ENCODE measurements at regions not wholly inside any gene's neighbourhood (a gene's known extent, or its start where the extent isn't known, plus 50 kb on each side); places are given as distances from the start of the nearest gene placed in this dataset.

GRCh38 chr2:200137691-200138090, 168.8 kb upstream of the SPATS2L start:
- DNase-seq (ENCODE audit: low spot score) = no peak

- no peak for DNase-seq (ENCODE audit: low spot score)
Measured at GRCh38 chr2:200138391-200139124, 167.9 kb upstream of the SPATS2L start.

- no peak for DNase-seq (ENCODE audit: low spot score)
Measured at GRCh38 chr2:200144571-200144970, 161.9 kb upstream of the SPATS2L start.

GRCh38 chr2:200146501-200146900, 160.0 kb upstream of the SPATS2L start:
- no peak for DNase-seq (ENCODE audit: low spot score)

GRCh38 chr2:200147371-200147770, 159.1 kb upstream of the SPATS2L start:
- no peak for DNase-seq (ENCODE audit: low spot score)

GRCh38 chr2:200148366-200148765, 158.1 kb upstream of the SPATS2L start:
- no peak for DNase-seq (ENCODE audit: low spot score)

- no peak for DNase-seq (ENCODE audit: low spot score)
Measured at GRCh38 chr2:200150411-200151086, 155.9 kb upstream of the SPATS2L start.

- no peak for DNase-seq (ENCODE audit: low spot score)
Measured at GRCh38 chr2:200155652-200156051, 150.8 kb upstream of the SPATS2L start.

- peak; percentile 81 for DNase-seq (ENCODE audit: low spot score)
Measured at GRCh38 chr2:200156166-200156835, 150.2 kb upstream of the SPATS2L start.

GRCh38 chr2:200158647-200159356, 147.7 kb upstream of the SPATS2L start:
- no peak for DNase-seq (ENCODE audit: low spot score)

- no peak for DNase-seq (ENCODE audit: low spot score)
Measured at GRCh38 chr2:200159357-200159707, 147.2 kb upstream of the SPATS2L start.

GRCh38 chr2:200159829-200160781, 146.4 kb upstream of the SPATS2L start:
- no peak for DNase-seq (ENCODE audit: low spot score)

- no peak for DNase-seq (ENCODE audit: low spot score)
Measured at GRCh38 chr2:200161458-200161857, 145.0 kb upstream of the SPATS2L start.

GRCh38 chr2:200165687-200166086, 140.8 kb upstream of the SPATS2L start:
- DNase-seq (ENCODE audit: low spot score) = no peak

GRCh38 chr2:200168641-200169555, 137.6 kb upstream of the SPATS2L start:
- peak; percentile 13 for DNase-seq (ENCODE audit: low spot score)

GRCh38 chr2:200170221-200170620, 136.3 kb upstream of the SPATS2L start:
- DNase-seq (ENCODE audit: low spot score) = no peak

- DNase-seq (ENCODE audit: low spot score) = no peak
Measured at GRCh38 chr2:200171731-200172482, 134.6 kb upstream of the SPATS2L start.

- no peak for DNase-seq (ENCODE audit: low spot score)
Measured at GRCh38 chr2:200172521-200172920, 134.0 kb upstream of the SPATS2L start.

GRCh38 chr2:200172944-200173581, 133.4 kb upstream of the SPATS2L start:
- DNase-seq (ENCODE audit: low spot score) = peak; percentile 10

All from GM03348 (cell line).